ENCODE measurements at regions not wholly inside any gene's neighbourhood (a gene's known extent, or its start where the extent isn't known, plus 50 kb on each side); places are given as distances from the start of the nearest gene placed in this dataset.

DNA sequence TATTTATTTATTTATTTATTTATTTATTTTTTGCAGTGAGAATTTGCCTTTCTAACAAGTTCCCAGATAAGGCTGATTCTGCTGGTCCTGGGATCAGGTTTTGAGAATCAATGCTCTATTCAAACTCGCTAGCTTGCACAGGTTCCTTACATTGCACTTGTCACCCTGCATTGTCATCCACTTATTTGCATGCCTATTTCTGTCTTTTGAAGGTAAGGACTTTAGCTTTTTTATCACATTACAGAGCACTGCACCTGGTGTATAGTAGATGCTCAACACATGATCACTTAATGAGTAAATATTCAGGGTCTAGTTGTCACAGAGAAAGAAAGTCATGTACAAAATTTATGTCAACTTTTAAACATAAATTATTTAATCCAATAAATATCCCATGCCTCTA lies 219.7 kb upstream of the BTG1 start:
- H3K9me3 ChIP-seq (ENCODE audit: low read depth, low read length), result no peaks in the 10 kb centered on the region
- H3K27me3 ChIP-seq (ENCODE audit: insufficient read depth, low read length), result no peaks in the 10 kb centered on the region
- DNase-seq (ENCODE audit: insufficient read length, low spot score, missing footprints), result no peak
- peaks cover 21% of the 10 kb centered on the region for H3K4me1 ChIP-seq (ENCODE audit: insufficient read depth, low read length)
- no peaks in the 10 kb centered on the region for H3K36me3 ChIP-seq (ENCODE audit: insufficient read depth, low read length)
- TF ChIP-seq, protein P1, sequence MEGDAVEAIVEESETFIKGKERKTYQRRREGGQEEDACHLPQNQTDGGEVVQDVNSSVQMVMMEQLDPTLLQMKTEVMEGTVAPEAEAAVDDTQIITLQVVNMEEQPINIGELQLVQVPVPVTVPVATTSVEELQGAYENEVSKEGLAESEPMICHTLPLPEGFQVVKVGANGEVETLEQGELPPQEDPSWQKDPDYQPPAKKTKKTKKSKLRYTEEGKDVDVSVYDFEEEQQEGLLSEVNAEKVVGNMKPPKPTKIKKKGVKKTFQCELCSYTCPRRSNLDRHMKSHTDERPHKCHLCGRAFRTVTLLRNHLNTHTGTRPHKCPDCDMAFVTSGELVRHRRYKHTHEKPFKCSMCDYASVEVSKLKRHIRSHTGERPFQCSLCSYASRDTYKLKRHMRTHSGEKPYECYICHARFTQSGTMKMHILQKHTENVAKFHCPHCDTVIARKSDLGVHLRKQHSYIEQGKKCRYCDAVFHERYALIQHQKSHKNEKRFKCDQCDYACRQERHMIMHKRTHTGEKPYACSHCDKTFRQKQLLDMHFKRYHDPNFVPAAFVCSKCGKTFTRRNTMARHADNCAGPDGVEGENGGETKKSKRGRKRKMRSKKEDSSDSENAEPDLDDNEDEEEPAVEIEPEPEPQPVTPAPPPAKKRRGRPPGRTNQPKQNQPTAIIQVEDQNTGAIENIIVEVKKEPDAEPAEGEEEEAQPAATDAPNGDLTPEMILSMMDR (IDR thresholded peaks at IDR 0.05; ENCODE audit: extremely low read depth, low read depth, low read length), result no peak
- H3K4me2 ChIP-seq (ENCODE audit: insufficient read depth, low read length), result no peak overlapping the region
- H3K27ac ChIP-seq (ENCODE audit: low read depth, low read length), result no peak overlapping the region
- H2AFZ ChIP-seq (ENCODE audit: low read length), result no peak overlapping the region
- no peaks in the 10 kb centered on the region for H3K79me2 ChIP-seq (ENCODE audit: insufficient read depth, low read length)
- H4K20me1 ChIP-seq (ENCODE audit: insufficient read depth, low read length), result no peaks in the 10 kb centered on the region
- H3K4me3 ChIP-seq (ENCODE audit: insufficient read depth, low read length), result no peak overlapping the region

DNA sequence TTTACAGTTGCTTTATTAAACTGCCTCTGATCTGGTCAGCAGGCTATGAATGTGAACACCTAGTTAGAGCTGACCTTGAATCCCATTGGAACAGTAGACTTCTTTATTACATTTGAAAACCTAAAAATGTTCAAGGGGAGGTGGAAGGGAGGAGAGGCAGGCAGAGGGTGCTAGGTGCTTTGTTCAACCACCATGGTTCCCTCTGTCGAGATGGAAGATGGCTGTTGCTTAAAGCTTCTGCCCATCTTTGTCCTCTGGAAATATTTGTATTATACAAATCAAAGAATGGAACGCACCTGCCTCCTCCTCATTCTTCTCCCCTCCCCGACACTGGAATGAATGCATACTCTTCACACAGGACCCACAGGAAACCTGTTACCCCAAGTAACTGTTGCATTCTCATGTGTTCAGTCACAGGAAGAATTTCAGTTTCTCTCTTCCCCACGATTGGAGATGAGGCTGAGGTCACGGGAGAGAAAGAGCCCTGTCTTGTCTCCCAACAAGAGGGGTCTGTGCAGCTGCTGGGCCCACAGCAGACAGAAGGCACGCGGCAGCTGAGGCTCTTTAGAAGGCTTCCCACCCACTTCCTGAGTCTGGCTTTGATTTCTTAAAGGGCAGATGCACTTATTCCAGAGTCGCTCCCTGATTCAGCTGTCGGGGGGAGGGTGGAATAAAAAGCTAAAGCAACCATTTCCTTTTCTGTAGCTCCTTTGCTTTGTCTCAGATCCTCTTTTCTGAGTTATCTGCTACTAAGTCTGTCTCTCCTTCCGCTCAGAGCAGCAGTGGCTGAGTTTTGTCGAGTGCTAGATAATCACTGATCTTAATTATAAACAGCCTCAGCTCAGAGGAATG lies 217.9 kb upstream of the BTG1 start:
- Histone ChIP-seq H3K79me2 (ENCODE audit: insufficient read depth, low read length) (no peaks in the 10 kb centered on the region), H2AFZ (ENCODE audit: low read length) (peak overlapping the region; percentile 95), H3K4me1 (ENCODE audit: insufficient read depth, low read length) (peaks cover 7% of the 10 kb centered on the region), H3K27me3 (ENCODE audit: insufficient read depth, low read length) (no peaks in the 10 kb centered on the region), H3K9me3 (ENCODE audit: low read depth, low read length) (no peaks in the 10 kb centered on the region), H3K27ac (ENCODE audit: low read depth, low read length) (no peak overlapping the region), H3K36me3 (ENCODE audit: insufficient read depth, low read length) (no peaks in the 10 kb centered on the region), H3K4me3 (ENCODE audit: insufficient read depth, low read length) (peak overlapping the region; percentile 53), H3K4me2 (ENCODE audit: insufficient read depth, low read length) (peak overlapping the region; percentile 70), H4K20me1 (ENCODE audit: insufficient read depth, low read length) (no peaks in the 10 kb centered on the region)
- TF ChIP-seq, protein P1 (IDR thresholded peaks at IDR 0.05; ENCODE audit: extremely low read depth, low read depth, low read length), result no peak
- DNase-seq (ENCODE audit: insufficient read length, low spot score, missing footprints), result no peak

DNA sequence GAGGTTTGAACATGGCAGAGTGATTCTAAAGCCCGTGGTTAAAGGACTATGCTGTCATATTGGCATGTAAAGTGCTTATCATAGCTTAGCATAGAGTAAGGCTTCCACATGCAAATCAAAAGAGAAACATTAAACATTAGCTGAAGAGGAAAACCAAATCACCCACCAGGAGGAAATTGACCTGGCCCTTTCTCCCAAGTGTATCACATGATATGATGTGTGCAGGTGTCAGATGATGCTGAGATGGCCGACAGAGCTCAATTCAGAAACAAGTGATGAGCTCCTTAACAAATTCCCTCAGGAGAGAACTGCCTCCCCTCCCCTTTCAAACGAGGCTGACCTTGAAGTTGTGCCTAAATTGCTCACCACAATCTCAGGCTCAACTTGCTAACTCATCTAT lies 217.1 kb upstream of the BTG1 start:
- Histone ChIP-seq H3K27me3 (ENCODE audit: insufficient read depth, low read length) (no peaks in the 10 kb centered on the region), H3K9me3 (ENCODE audit: low read depth, low read length) (no peaks in the 10 kb centered on the region), H3K4me2 (ENCODE audit: insufficient read depth, low read length) (no peak overlapping the region), H3K4me1 (ENCODE audit: insufficient read depth, low read length) (peaks cover 7% of the 10 kb centered on the region), H3K79me2 (ENCODE audit: insufficient read depth, low read length) (no peaks in the 10 kb centered on the region), H3K27ac (ENCODE audit: low read depth, low read length) (no peak overlapping the region), H2AFZ (ENCODE audit: low read length) (no peak overlapping the region), H3K36me3 (ENCODE audit: insufficient read depth, low read length) (no peaks in the 10 kb centered on the region), H3K4me3 (ENCODE audit: insufficient read depth, low read length) (no peak overlapping the region), H4K20me1 (ENCODE audit: insufficient read depth, low read length) (no peaks in the 10 kb centered on the region)
- TF ChIP-seq, protein P1 (IDR thresholded peaks at IDR 0.05; ENCODE audit: extremely low read depth, low read depth, low read length), result no peak
- no peak for DNase-seq (ENCODE audit: insufficient read length, low spot score, missing footprints)

DNA sequence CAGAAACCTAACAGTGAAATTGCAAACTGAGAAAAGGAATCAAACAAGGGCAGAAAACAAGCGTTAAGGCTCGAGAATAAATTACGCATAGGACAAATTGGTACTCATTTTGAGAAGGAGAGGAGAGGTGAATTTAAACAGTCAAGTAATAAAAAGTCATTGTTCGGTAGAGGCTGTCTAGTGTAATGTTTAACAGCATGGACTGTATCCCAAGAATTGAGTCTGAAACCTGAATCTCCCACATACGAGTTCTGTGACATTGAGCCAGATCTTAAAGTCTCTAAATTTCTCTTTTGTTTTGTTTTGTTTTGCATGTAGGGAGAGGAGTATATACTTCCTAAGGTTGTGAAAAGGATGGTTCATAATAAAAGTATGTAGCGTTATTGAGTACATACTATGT lies 216.5 kb upstream of the BTG1 start:
- H3K4me3 ChIP-seq (ENCODE audit: insufficient read depth, low read length), result no peak overlapping the region
- H4K20me1 ChIP-seq (ENCODE audit: insufficient read depth, low read length), result no peaks in the 10 kb centered on the region
- no peak for DNase-seq (ENCODE audit: insufficient read length, low spot score, missing footprints)
- no peaks in the 10 kb centered on the region for H3K27me3 ChIP-seq (ENCODE audit: insufficient read depth, low read length)
- H3K4me1 ChIP-seq (ENCODE audit: insufficient read depth, low read length), result peaks cover 7% of the 10 kb centered on the region
- H3K27ac ChIP-seq (ENCODE audit: low read depth, low read length), result no peak overlapping the region
- H2AFZ ChIP-seq (ENCODE audit: low read length), result no peak overlapping the region
- no peaks in the 10 kb centered on the region for H3K79me2 ChIP-seq (ENCODE audit: insufficient read depth, low read length)
- H3K36me3 ChIP-seq (ENCODE audit: insufficient read depth, low read length), result no peaks in the 10 kb centered on the region
- TF ChIP-seq, protein P1 (IDR thresholded peaks at IDR 0.05; ENCODE audit: extremely low read depth, low read depth, low read length), result no peak
- no peaks in the 10 kb centered on the region for H3K9me3 ChIP-seq (ENCODE audit: low read depth, low read length)
- no peak overlapping the region for H3K4me2 ChIP-seq (ENCODE audit: insufficient read depth, low read length)

All from osteoblast (primary cell).